Uterus (tissue), 2 donors: ENCODE measurements at regions not wholly inside any gene's neighbourhood (a gene's known extent, or its start where the extent isn't known, plus 50 kb on each side); places are given as distances from the start of the nearest gene placed in this dataset.

ENCODE experiments used
- CTCF ChIP-seq, 4 experiments: fragments of 200-600 bp in 2 of 4; fragments of 450-650 bp in 2 of 4; sonication (generic) in 2 of 4; IDR thresholded peaks; one replicate each; pipeline ENCODE4 v1.5.1; 2016 to 2019; ENCODE audit warnings: antibody characterized with exemption in 4 of 4, mild to moderate bottlenecking in 2 of 4, moderate library complexity in 1 of 4
- POLR2A ChIP-seq, 2 donors: fragments of 450-650 bp; IDR thresholded peaks; one replicate each; pipeline ENCODE4 v1.6.1; 2016; ENCODE audit warnings: antibody characterized with exemption in 2 of 2, mild to moderate bottlenecking in 1 of 2, moderate library complexity in 1 of 2

GRCh38 chr10:125575843-125576242 is 107.1 kb downstream of the TEX36 start:
- TF ChIP-seq CTCF (IDR thresholded peaks at IDR 0.05) (no peak), POLR2A (IDR thresholded peaks at IDR 0.05) (no peak)
